ENCODE measurements at regions not wholly inside any gene's neighbourhood (a gene's known extent, or its start where the extent isn't known, plus 50 kb on each side); places are given as distances from the start of the nearest gene placed in this dataset.

DNA sequence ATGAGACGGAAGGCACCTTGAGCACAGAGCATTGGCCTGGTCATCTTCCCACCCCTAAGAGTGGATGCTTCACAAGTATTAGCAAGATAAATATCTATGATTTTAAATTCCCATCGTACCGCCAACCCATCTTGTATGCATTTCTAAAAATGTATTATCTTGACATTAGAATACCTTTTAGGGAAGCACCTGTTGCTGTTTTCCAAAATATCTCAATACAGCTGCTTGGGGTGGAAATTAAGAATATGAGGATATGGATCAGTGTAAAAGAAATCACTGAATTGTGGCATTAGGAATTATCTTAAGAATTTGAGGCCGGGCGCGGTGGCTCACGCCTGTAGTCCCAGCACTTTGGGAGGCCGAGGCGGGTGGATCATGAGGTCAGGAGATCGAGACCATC lies 166.3 kb downstream of the ETS2 start:
- TF ChIP-seq, protein P1, sequence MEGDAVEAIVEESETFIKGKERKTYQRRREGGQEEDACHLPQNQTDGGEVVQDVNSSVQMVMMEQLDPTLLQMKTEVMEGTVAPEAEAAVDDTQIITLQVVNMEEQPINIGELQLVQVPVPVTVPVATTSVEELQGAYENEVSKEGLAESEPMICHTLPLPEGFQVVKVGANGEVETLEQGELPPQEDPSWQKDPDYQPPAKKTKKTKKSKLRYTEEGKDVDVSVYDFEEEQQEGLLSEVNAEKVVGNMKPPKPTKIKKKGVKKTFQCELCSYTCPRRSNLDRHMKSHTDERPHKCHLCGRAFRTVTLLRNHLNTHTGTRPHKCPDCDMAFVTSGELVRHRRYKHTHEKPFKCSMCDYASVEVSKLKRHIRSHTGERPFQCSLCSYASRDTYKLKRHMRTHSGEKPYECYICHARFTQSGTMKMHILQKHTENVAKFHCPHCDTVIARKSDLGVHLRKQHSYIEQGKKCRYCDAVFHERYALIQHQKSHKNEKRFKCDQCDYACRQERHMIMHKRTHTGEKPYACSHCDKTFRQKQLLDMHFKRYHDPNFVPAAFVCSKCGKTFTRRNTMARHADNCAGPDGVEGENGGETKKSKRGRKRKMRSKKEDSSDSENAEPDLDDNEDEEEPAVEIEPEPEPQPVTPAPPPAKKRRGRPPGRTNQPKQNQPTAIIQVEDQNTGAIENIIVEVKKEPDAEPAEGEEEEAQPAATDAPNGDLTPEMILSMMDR (IDR thresholded peaks at IDR 0.05; ENCODE audit: low read depth, low read length, poor library complexity, severe bottlenecking): no peak
- no peak for TF ChIP-seq EZH2phosphoT487 (IDR thresholded peaks at IDR 0.05; ENCODE audit: borderline replicate concordance, low read length)
